ENCODE measurements at regions not wholly inside any gene's neighbourhood (a gene's known extent, or its start where the extent isn't known, plus 50 kb on each side); places are given as distances from the start of the nearest gene placed in this dataset.
"Not testable (repeated sequence)": the region's sequence is repeated elsewhere in the genome, so short reads cannot be mapped to it uniquely, and the experiment has no call there.

DNA sequence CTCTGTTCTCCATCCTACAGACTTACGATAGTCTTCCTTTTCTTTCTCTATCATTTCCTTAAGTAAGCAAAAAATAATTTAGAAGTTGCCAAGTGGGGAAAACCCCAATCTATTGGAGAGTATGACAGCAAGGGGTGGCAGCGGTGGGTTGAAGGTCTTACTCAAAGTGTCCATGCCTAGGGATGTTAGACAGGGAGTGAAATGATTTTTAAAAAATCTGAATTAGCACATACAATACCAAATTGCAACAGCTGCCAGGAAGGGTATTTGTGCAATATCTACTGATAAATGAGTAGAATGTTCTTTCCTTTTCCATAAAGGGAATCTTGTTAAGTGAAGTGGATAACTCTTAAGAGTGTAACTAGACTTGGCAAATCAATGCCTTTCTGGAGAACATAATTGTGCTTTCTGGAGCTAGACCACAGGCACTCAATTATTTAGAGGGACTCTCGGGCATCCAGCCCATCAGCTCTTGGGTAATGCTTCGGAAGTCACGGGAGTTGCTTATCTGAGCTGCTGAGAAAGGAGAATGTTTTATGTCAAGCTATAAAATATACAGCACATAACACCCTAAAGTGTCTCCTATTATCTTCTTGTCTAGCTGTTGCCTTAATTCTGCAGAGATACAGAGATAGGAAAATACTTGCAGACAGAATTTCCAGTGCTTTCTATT is 151.5 kb downstream of the KCNJ2 start:
- DNase-seq (ENCODE audit: low read depth), result peak; percentile 5

DNA sequence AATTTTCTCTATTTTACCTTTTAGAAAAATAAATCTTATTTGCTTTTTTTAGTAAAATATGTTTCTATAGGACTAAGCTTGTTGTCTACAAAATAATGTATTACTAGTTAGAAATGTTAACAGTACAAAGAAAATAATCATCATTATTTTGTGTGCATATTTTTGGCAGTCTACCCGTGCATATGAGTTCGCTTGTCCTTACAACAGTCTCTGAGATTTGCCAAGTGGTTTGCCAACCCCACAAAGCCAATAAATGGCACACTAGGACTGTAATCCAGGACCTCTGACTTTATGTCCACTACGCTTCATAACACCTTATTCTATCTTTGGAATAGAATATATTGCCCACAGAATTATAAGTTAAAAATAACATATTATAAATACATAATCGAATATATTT is 152.0 kb downstream of the KCNJ2 start:
- no peak for DNase-seq (ENCODE audit: low read depth)

DNA sequence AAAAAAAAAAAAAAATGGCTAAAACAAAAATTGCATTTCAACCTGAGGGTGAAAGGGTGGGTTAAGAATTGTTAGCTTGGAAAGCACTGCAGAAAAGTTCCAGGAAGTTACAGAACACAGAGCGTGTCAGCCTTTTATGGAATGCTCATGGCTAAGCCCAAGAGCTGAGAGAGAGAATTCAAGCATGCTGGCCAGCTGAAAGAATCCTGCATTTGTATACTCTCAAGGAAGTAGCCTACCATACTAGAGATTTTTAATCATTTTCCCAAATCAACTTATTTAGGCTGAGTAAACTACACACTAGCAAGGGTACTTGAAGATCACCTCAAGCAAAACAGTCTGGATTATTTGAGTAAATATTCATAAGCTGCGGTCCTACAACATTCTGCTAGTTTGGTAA is 153.9 kb downstream of the KCNJ2 start:
- no peak for DNase-seq (ENCODE audit: low read depth)

DNA sequence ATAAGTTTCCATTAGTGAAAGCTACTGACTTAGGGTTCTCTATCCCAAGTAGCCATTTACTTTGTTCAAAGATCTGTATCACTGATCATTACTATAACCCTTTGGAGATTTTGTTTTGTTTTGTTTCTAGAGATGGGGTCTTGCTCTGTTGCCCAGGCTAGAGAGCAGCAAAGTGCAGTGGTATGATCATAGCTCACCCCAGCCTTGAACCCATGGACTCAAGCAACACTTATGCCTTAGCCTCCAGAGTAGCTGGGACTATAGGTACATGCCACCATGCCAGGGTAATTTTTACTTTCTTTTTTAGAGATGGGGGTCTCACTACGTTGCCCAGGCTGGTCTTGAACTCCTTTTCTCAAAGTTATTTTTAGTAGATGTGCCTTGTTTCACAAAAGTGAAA is 154.7 kb downstream of the KCNJ2 start:
- DNase-seq (ENCODE audit: low read depth), result no peak

- DNase-seq (ENCODE audit: low read depth), result no peak
These were observed 157.9 kb downstream of the KCNJ2 start for GRCh38 chr17:70327279-70327678.

- DNase-seq (ENCODE audit: low read depth), result no peak
These were observed 158.4 kb downstream of the KCNJ2 start for GRCh38 chr17:70327723-70328122.

- DNase-seq (ENCODE audit: low read depth), result no peak
These were observed 160.4 kb downstream of the KCNJ2 start for GRCh38 chr17:70329721-70330120.

- DNase-seq (ENCODE audit: low read depth), result not testable (repeated sequence)
These were observed 161.7 kb downstream of the KCNJ2 start for GRCh38 chr17:70331066-70331465.

- no peak for DNase-seq (ENCODE audit: low read depth)
These were observed 163.3 kb downstream of the KCNJ2 start for GRCh38 chr17:70332356-70333210.

- no peak for DNase-seq (ENCODE audit: low read depth)
These were observed 167.1 kb downstream of the KCNJ2 start for GRCh38 chr17:70336411-70336810.

DNA sequence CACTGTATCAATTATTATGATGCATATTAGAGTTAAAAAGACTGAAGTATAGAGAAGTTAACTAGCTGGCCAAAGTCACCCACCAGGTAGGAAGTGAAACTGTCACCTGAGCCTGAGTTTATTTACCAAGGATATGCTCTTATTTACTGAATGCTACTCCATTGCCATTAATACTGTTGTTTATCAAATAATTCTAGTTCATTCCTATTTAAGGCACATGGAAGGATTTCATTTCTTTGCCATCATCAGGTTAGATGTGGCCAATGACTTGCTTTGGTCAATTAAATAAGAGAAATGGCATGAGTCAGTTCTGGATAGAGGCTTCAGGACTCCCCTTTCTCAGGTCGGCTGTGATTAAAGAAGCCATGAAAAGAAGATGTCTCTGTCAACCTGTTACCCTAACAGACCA is 169.6 kb downstream of the KCNJ2 start:
- no peak for DNase-seq (ENCODE audit: low read depth)

GRCh38 chr17:70343114-70343513 is 173.8 kb downstream of the KCNJ2 start:
- DNase-seq (ENCODE audit: low read depth), result no peak

DNA sequence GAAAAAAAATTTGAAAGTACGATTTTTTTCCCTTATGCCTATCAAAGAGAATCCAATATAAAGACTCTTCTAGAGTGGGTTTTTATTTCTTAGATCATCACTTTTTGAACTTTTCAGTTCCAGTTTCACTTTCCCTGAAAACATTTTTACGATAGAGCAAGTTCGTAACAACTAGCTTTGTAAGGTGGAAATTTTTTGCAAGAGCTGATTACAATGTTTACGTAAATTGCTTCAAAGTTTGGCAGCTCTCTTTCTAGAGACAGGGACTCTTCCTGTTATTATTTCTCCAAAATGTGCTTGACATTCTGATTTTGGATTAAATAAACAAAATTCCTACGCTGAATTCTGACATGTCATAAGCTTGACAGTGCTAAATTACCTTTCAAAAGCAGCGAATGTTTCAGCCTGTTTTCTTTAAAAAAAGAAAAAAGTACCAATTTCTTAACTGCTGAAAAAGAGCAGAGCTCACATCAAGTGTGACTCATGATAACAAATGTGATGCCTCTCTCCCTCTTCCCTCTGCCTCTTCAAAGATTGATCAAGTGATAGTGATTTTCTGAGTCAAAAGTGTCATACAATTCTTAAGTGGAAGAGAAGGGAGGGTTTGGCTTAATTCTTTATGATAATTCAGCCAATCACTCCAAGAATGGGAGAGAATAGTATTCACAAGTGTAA is 175.2 kb downstream of the KCNJ2 start:
- no peak for DNase-seq (ENCODE audit: low read depth)

GRCh38 chr17:70345061-70345460 is 175.7 kb downstream of the KCNJ2 start:
- DNase-seq (ENCODE audit: low read depth), result no peak

DNA sequence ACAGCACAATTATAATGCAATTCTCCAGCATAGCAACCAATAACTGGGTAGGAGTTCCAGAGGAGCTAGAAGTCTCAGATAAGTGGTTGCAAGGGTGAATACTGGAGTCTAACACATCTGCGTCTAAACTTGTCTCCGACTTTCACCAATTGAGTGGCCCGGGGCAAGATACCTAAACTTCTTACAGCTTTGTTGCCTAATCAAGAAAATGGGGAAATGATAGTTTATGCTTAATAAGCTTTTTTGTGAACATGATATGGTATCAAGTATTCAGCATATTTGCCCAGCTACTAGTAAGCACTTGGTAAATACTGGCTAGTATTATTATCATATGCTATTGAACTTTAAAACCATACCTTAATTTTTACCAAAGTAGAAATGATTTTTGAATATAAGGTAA is 183.5 kb downstream of the KCNJ2 start:
- DNase-seq (ENCODE audit: low read depth), result no peak

DNA sequence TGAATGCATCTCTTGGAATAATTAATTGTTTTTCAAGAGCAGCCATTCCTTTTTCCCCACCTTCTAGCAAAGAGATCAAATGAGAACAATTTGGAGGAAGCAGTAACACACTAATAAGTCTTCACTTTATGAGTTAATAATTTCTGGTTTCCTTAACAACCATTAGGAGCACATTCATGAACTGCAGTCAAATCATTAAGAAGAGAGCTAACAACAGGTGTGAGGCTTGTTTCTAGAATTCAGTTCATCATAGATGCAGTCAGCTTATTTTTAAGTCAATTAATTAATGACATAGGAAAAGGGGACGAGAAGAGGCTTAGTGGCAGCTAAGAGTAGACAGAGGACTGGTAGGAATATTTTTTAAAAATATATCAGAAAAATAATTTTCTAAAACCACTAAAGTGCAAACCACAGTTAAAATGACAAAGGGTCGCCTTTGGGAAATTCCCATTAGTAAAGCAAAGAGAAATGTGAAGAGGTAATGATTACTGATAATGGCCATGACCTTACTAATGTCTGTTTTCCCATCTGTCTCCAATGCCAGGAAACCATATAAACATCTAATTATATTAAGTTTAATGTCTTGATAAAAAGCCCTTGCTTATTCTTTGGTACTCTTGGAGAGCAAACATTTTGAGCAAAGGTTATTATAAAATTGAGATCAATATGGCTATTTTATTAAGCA is 184.2 kb downstream of the KCNJ2 start:
- DNase-seq (ENCODE audit: low read depth), result no peak

- peak; percentile 54 for DNase-seq (ENCODE audit: low read depth)
These were observed 185.9 kb downstream of the KCNJ2 start for GRCh38 chr17:70355185-70355584.

- DNase-seq (ENCODE audit: low read depth), result peak; percentile 24
These were observed 187.9 kb downstream of the KCNJ2 start for GRCh38 chr17:70357190-70357589.

DNA sequence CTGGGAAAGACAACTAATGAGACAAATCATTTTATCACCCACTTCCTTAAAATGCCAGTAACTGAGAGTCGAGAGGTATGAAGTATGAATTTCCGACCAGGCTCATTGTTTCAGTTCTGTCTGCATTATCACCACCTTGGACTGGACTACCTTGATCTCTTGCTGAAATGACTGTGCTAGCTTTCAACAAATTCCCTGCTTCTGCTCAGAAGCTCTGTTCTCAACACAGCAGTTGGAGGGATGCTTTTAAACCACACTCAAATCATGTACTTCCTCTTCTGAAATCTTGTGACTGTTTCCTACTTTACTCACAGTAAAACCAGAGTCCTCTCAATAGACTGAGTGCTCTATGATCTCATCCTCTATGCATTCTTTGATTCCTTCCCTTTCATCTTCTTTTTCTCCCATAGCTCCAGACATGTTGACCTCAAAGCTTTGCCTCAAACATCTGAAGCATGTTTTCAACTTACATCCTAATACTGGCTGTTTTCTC is 195.8 kb downstream of the KCNJ2 start:
- peak; percentile 72 for DNase-seq (ENCODE audit: low read depth)

DNA sequence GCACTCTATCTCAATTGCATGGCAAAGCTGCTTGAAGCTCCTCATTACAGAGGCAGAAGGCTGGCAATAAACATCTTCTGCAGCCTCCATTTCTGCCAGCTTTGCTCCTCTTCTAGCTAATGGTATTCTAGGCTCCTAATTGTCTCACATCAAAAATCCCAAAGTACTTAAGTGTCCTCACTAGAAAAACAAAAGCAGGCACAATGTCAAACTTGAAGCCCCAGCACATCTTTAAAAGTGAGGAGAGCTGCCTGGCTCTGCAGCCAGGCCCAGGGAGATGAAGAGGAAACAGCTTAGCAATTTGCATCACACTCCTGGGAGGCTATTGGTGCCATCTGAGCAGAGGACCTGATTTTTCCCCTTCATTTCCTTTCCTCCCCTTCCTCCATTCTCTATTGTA is 197.1 kb downstream of the KCNJ2 start:
- DNase-seq (ENCODE audit: low read depth), result no peak

DNA sequence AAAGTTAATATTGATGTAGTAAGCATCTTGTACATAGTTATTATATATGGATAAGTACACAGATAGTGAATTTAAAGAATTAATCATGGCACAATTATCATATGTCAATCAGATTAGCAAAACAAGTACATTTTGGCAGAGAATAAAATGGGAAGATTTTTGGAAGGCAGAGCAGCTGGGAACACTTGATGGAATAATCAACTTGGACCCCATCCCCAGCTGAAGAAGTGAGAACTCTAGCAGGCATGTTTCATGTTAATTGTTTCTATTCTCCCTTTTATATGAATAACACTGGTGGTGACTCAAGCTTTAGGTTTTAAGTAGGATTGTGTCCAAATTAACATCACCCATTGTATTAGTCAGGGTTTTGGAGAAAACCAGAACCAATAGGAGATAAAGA is 198.7 kb downstream of the KCNJ2 start:
- DNase-seq (ENCODE audit: low read depth), result no peak

- DNase-seq (ENCODE audit: low read depth), result no peak
These were observed 200.1 kb downstream of the KCNJ2 start for GRCh38 chr17:70369391-70369790.
